ENCODE measurements at regions not wholly inside any gene's neighbourhood (a gene's known extent, or its start where the extent isn't known, plus 50 kb on each side); places are given as distances from the start of the nearest gene placed in this dataset.
"Not testable (repeated sequence)": the region's sequence is repeated elsewhere in the genome, so short reads cannot be mapped to it uniquely, and the experiment has no call there.

DNA sequence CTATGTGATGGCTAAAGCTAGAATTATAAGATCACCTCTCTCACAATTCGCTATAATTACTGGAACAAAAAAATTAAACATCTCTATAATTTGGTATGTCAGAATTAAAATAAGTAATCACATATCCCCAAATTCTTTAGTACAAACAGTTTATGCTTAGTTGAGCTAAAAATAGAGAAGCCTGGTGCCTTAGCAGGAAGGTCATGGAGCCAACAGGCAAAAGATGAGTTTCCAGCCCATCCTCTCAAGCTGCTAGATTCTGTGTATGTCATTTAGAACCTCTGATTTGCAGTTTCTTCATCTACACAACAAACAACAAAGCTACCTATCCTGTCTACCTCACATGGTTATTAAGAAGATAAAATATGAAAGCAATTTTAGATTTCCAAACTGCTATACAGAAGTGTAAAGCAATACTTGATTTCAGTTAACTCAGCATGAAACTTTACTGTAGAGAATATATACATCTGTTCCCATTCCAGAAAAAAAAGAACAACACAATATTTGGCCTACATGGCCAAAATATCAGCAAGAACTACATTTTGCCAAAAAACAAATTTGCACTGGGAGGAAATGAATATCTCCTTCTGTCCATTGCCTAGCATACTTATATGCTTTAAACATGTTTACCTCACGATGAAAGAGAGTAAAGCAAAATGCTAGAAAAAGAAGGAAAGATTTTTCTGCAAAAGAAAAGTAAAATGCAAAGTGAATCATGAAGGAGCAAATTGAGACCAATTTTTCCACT, 294.0 kb upstream of the MIR17HG start:
- no peak overlapping the region for H3K4me3 ChIP-seq (ENCODE audit: low read depth, low read length)
- CTCF ChIA-PET: no interaction called here
- no peaks in the 10 kb centered on the region for H3K27me3 ChIP-seq (ENCODE audit: control insufficient read depth, insufficient read depth, low read length)
- POLR2A ChIA-PET: no interaction called here
- no peaks in the 10 kb centered on the region for H3K9me3 ChIP-seq (ENCODE audit: control insufficient read depth, insufficient read depth, low read length)
- H3K27ac ChIP-seq (ENCODE audit: low read depth, low read length): no peak overlapping the region
- DNase-seq (ENCODE audit: low read depth, low spot score): no peak
- TF ChIP-seq, protein P1, sequence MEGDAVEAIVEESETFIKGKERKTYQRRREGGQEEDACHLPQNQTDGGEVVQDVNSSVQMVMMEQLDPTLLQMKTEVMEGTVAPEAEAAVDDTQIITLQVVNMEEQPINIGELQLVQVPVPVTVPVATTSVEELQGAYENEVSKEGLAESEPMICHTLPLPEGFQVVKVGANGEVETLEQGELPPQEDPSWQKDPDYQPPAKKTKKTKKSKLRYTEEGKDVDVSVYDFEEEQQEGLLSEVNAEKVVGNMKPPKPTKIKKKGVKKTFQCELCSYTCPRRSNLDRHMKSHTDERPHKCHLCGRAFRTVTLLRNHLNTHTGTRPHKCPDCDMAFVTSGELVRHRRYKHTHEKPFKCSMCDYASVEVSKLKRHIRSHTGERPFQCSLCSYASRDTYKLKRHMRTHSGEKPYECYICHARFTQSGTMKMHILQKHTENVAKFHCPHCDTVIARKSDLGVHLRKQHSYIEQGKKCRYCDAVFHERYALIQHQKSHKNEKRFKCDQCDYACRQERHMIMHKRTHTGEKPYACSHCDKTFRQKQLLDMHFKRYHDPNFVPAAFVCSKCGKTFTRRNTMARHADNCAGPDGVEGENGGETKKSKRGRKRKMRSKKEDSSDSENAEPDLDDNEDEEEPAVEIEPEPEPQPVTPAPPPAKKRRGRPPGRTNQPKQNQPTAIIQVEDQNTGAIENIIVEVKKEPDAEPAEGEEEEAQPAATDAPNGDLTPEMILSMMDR (IDR thresholded peaks at IDR 0.05; ENCODE audit: low read depth, low read length): no peak

DNA sequence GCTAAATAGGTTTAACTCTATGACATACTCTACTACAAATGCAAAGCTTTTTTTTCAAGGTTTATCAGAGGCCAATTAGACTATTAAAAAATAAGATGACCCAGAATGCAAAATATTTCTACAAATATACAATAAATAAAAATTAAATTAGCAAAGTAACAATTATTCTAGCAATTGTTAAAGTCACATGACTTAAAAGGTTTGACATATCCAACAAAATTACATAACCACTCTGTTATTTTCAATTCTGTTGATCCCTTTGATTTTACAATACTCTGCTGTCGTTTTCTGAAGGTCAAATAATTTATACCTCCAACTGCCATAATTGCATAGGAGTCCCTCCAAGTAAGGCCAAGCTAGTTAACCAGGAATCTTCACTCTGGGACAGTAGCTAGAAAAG, 292.6 kb upstream of the MIR17HG start:
- DNase-seq (ENCODE audit: low read depth, low spot score): no peak
- Histone ChIP-seq H3K27me3 (ENCODE audit: control insufficient read depth, insufficient read depth, low read length) (no peaks in the 10 kb centered on the region), H3K4me3 (ENCODE audit: low read depth, low read length) (no peak overlapping the region), H3K27ac (ENCODE audit: low read depth, low read length) (no peak overlapping the region), H3K9me3 (ENCODE audit: control insufficient read depth, insufficient read depth, low read length) (no peaks in the 10 kb centered on the region)
- CTCF ChIA-PET: no interaction called here
- TF ChIP-seq, protein P1 (IDR thresholded peaks at IDR 0.05; ENCODE audit: low read depth, low read length): no peak
- POLR2A ChIA-PET: no interaction called here

DNA sequence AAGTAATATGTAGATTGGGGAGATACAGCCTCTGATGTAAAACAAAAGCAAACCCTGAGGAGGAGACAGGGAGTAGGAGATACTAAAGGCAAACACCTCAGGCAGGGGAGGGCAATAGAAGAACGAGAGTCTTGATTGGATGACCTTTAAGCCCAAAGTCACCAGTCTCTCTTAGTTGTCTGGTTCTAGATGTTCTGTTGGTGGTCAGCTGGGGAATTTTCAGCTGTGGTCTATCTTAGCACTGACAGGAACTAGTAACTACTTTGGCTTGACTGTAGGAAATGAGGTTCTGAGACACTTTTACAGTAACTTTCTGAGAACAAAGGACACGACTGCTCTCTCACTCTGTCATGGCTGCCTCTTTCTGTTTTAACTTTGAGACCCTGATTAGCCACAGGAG, 290.7 kb upstream of the MIR17HG start:
- TF ChIP-seq, protein P1 (IDR thresholded peaks at IDR 0.05; ENCODE audit: low read depth, low read length): no peak
- Histone ChIP-seq H3K4me3 (ENCODE audit: low read depth, low read length) (no peak overlapping the region), H3K27me3 (ENCODE audit: control insufficient read depth, insufficient read depth, low read length) (no peaks in the 10 kb centered on the region), H3K27ac (ENCODE audit: low read depth, low read length) (no peak overlapping the region), H3K9me3 (ENCODE audit: control insufficient read depth, insufficient read depth, low read length) (no peaks in the 10 kb centered on the region; the same call in 1 of the 2 replicates)
- no peak for DNase-seq (ENCODE audit: low read depth, low spot score)
- CTCF ChIA-PET: no interaction called here
- POLR2A ChIA-PET: no interaction called here

DNA sequence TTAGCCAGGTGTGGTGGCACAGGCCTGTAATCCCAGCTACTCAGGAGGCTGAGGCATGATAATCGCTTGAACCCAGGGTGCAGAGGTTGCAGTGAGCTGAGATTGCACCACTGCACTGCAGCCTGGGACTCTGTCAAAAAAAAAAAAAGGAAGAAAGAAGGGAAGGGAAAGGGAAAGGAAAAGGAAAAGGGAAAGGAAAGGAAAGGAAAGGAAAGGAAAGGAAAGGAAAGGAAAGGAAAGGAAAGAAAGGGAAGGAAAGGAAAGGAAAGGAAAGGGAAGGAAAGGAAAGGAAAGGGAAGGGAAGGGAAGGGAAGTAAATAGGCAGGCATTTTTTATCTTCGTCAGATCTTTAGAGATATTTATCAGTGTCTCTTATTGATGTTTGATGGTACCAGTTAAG, 290.0 kb upstream of the MIR17HG start:
- H3K4me3 ChIP-seq (ENCODE audit: low read depth, low read length); POLR2A ChIA-PET; DNase-seq (ENCODE audit: low read depth, low spot score); H3K27ac ChIP-seq (ENCODE audit: low read depth, low read length); H3K9me3 ChIP-seq (ENCODE audit: control insufficient read depth, insufficient read depth, low read length); CTCF ChIA-PET; H3K27me3 ChIP-seq (ENCODE audit: control insufficient read depth, insufficient read depth, low read length): not testable (repeated sequence)

DNA sequence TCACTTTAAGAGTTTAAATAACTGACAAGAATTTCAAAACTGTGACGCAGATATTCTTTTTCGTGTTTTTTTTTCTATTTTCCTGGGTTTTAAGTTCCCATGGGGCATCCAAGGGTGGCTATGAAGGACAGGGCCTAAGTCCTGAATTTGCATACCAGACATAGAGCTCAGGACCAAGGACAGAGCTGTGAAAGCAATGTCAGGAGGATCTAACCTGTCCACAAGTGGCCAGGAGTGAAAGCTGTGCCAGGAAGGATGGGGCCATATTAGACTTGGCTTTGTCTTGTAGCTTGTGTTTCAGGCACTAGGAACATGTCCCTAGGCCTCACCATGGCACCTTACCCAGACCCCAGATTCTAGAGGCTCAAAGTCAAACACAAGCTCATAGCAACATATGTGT, 289.4 kb upstream of the MIR17HG start:
- Histone ChIP-seq H3K27ac (ENCODE audit: low read depth, low read length) (no peak overlapping the region), H3K27me3 (ENCODE audit: control insufficient read depth, insufficient read depth, low read length) (no peaks in the 10 kb centered on the region), H3K9me3 (ENCODE audit: control insufficient read depth, insufficient read depth, low read length) (no peaks in the 10 kb centered on the region; the same call in 1 of the 2 replicates), H3K4me3 (ENCODE audit: low read depth, low read length) (no peak overlapping the region)
- CTCF ChIA-PET: no interaction called here
- TF ChIP-seq, protein P1 (IDR thresholded peaks at IDR 0.05; ENCODE audit: low read depth, low read length): no peak
- DNase-seq (ENCODE audit: low read depth, low spot score): no peak
- POLR2A ChIA-PET: no interaction called here

All from AG04450 (cell line).